ENCODE measurements at regions not wholly inside any gene's neighbourhood (a gene's known extent, or its start where the extent isn't known, plus 50 kb on each side); places are given as distances from the start of the nearest gene placed in this dataset.
A peak's percentile ranks its signal among the peaks of the same experiment; 100 is the strongest.

GRCh38 chr12:87812681-87813080 lies 216.5 kb downstream of the C12orf50 start:
- Histone ChIP-seq H2AFZ (ENCODE audit: low read depth, low read length) (no peak overlapping the region), H3K4me3 (ENCODE audit: insufficient read depth in 1 of 2, low read depth in 1 of 2, low read length in 2 of 2) (no peak overlapping the region), H3K27me3 (ENCODE audit: control insufficient read depth in 1 of 2, insufficient read depth in 1 of 2, low read length in 2 of 2) (no peaks in the 10 kb centered on the region), H2BK5ac (ENCODE audit: low read depth, low read length, poor library complexity, severe bottlenecking) (no peak overlapping the region), H2BK12ac (ENCODE audit: low read length in 2 of 2) (no peak overlapping the region), H3K36me3 (ENCODE audit: control insufficient read depth in 1 of 2, insufficient read depth in 2 of 2, low read depth in 1 of 2, low read length in 2 of 2) (no peaks in the 10 kb centered on the region), H3K79me1 (replicated peaks; ENCODE audit: low read length, poor library complexity, severe bottlenecking) (no peaks in the 10 kb centered on the region), H4K8ac (ENCODE audit: low read length) (no peak overlapping the region), H3K4ac (ENCODE audit: low read depth in 1 of 2, low read length in 2 of 2) (no peak overlapping the region), H3K23ac (ENCODE audit: low read length in 2 of 2) (no peak overlapping the region), H3K27ac (ENCODE audit: low read length, poor library complexity, severe bottlenecking) (peak overlapping the region; percentile 98), H3K4me1 (ENCODE audit: control insufficient read depth, insufficient read depth, low read depth, low read length) (no peaks in the 10 kb centered on the region), H3K18ac (ENCODE audit: low read depth in 1 of 2, low read length in 2 of 2) (no peak overlapping the region), H4K91ac (ENCODE audit: low read length) (no peak overlapping the region), H3K9me3 (ENCODE audit: control insufficient read depth, low read length) (peaks cover 3% of the 10 kb centered on the region), H3K14ac (ENCODE audit: low read length in 2 of 2) (no peak overlapping the region), H2BK15ac (ENCODE audit: low read depth, poor library complexity, severe bottlenecking) (no peak overlapping the region), H2BK120ac (ENCODE audit: low read depth, low read length) (no peak overlapping the region), H3K9ac (ENCODE audit: low read length) (no peak overlapping the region), H3K4me2 (ENCODE audit: low read length, poor library complexity, severe bottlenecking) (no peak overlapping the region), H2AK5ac (ENCODE audit: low read length, severe bottlenecking) (no peak overlapping the region)
- WGBS: 100% methylated on average over 1 of the region's 2 CpGs
- no peak for DNase-seq

DNA sequence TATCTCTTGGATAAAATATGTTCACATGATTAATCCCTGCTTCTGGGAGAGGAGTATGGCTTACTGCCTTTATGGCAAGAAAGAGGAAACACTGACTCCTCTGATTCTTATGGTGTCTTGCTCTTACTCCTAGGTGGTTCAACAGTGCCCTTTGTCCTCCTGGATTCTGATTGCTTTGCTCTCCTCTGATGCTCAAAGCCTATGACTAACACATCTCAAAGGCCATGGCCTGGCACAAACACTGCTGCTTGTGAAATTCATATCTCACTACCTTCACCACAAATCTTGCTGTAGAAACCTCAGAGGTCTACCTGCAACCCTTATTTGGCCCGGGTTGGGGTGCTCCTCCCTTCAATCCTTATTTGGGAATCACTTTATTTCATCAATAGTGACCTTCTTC lies 217.2 kb downstream of the C12orf50 start:
- no peaks in the 10 kb centered on the region for H3K79me1 ChIP-seq (replicated peaks; ENCODE audit: low read length, poor library complexity, severe bottlenecking)
- no peak overlapping the region for H3K4ac ChIP-seq (ENCODE audit: low read depth in 1 of 2, low read length in 2 of 2)
- H3K27ac ChIP-seq (ENCODE audit: low read length, poor library complexity, severe bottlenecking): peak overlapping the region; percentile 98
- no peaks in the 10 kb centered on the region for H3K9me3 ChIP-seq (ENCODE audit: control insufficient read depth, low read length)
- no peak overlapping the region for H2BK5ac ChIP-seq (ENCODE audit: low read depth, low read length, poor library complexity, severe bottlenecking)
- no peak overlapping the region for H4K91ac ChIP-seq (ENCODE audit: low read length)
- no peak overlapping the region for H2BK15ac ChIP-seq (ENCODE audit: low read depth, poor library complexity, severe bottlenecking)
- H2AFZ ChIP-seq (ENCODE audit: low read depth, low read length): no peak overlapping the region
- H3K23ac ChIP-seq (ENCODE audit: low read length in 2 of 2): no peak overlapping the region
- H2AK5ac ChIP-seq (ENCODE audit: low read length, severe bottlenecking): peak overlapping the region; percentile 78
- no peak for DNase-seq
- H4K8ac ChIP-seq (ENCODE audit: low read length): no peak overlapping the region
- 88% methylated on average over 1 of the region's 1 CpG for WGBS
- H3K36me3 ChIP-seq (ENCODE audit: control insufficient read depth in 1 of 2, insufficient read depth in 2 of 2, low read depth in 1 of 2, low read length in 2 of 2): no peaks in the 10 kb centered on the region
- H3K18ac ChIP-seq (ENCODE audit: low read depth in 1 of 2, low read length in 2 of 2): no peak overlapping the region
- no peak overlapping the region for H3K4me2 ChIP-seq (ENCODE audit: low read length, poor library complexity, severe bottlenecking)
- no peak overlapping the region for H3K14ac ChIP-seq (ENCODE audit: low read length in 2 of 2)
- no peak overlapping the region for H2BK12ac ChIP-seq (ENCODE audit: low read length in 2 of 2)
- no peak overlapping the region for H3K9ac ChIP-seq (ENCODE audit: low read length)
- H3K4me3 ChIP-seq (ENCODE audit: insufficient read depth in 1 of 2, low read depth in 1 of 2, low read length in 2 of 2): no peak overlapping the region
- no peaks in the 10 kb centered on the region for H3K4me1 ChIP-seq (ENCODE audit: control insufficient read depth, insufficient read depth, low read depth, low read length)
- H2BK120ac ChIP-seq (ENCODE audit: low read depth, low read length): no peak overlapping the region
- no peaks in the 10 kb centered on the region for H3K27me3 ChIP-seq (ENCODE audit: control insufficient read depth in 1 of 2, insufficient read depth in 1 of 2, low read length in 2 of 2)

- Histone ChIP-seq H3K9me3 (ENCODE audit: control insufficient read depth, low read length) (no peaks in the 10 kb centered on the region), H4K8ac (ENCODE audit: low read length) (no peak overlapping the region), H2AFZ (ENCODE audit: low read depth, low read length) (no peak overlapping the region), H4K91ac (ENCODE audit: low read length) (no peak overlapping the region), H3K36me3 (ENCODE audit: control insufficient read depth in 1 of 2, insufficient read depth in 2 of 2, low read depth in 1 of 2, low read length in 2 of 2) (no peaks in the 10 kb centered on the region), H3K4me3 (ENCODE audit: insufficient read depth in 1 of 2, low read depth in 1 of 2, low read length in 2 of 2) (no peak overlapping the region), H2AK5ac (ENCODE audit: low read length, severe bottlenecking) (no peak overlapping the region), H3K27ac (ENCODE audit: low read length, poor library complexity, severe bottlenecking) (peak overlapping the region; percentile 64), H3K79me1 (replicated peaks; ENCODE audit: low read length, poor library complexity, severe bottlenecking) (no peaks in the 10 kb centered on the region), H2BK15ac (ENCODE audit: low read depth, poor library complexity, severe bottlenecking) (no peak overlapping the region), H2BK5ac (ENCODE audit: low read depth, low read length, poor library complexity, severe bottlenecking) (no peak overlapping the region), H3K23ac (ENCODE audit: low read length in 2 of 2) (no peak overlapping the region), H3K14ac (ENCODE audit: low read length in 2 of 2) (no peak overlapping the region), H3K4ac (ENCODE audit: low read depth in 1 of 2, low read length in 2 of 2) (no peak overlapping the region), H3K27me3 (ENCODE audit: control insufficient read depth in 1 of 2, insufficient read depth in 1 of 2, low read length in 2 of 2) (no peaks in the 10 kb centered on the region), H2BK120ac (ENCODE audit: low read depth, low read length) (no peak overlapping the region), H3K18ac (ENCODE audit: low read depth in 1 of 2, low read length in 2 of 2) (no peak overlapping the region), H3K4me1 (ENCODE audit: control insufficient read depth, insufficient read depth, low read depth, low read length) (no peaks in the 10 kb centered on the region), H3K9ac (ENCODE audit: low read length) (no peak overlapping the region), H3K4me2 (ENCODE audit: low read length, poor library complexity, severe bottlenecking) (no peak overlapping the region), H2BK12ac (ENCODE audit: low read length in 2 of 2) (no peak overlapping the region)
- DNase-seq: peak; percentile 12
- no CpG with 5 or more reads among the region's 2 CpGs for WGBS
These were observed 219.3 kb downstream of the C12orf50 start for GRCh38 chr12:87809916-87810315.

- Histone ChIP-seq H3K4me1 (ENCODE audit: control insufficient read depth, insufficient read depth, low read depth, low read length) (no peaks in the 10 kb centered on the region), H2AFZ (ENCODE audit: low read depth, low read length) (no peak overlapping the region), H3K27ac (ENCODE audit: low read length, poor library complexity, severe bottlenecking) (no peak overlapping the region), H2BK5ac (ENCODE audit: low read depth, low read length, poor library complexity, severe bottlenecking) (no peak overlapping the region), H3K36me3 (ENCODE audit: control insufficient read depth in 1 of 2, insufficient read depth in 2 of 2, low read depth in 1 of 2, low read length in 2 of 2) (no peaks in the 10 kb centered on the region), H3K14ac (ENCODE audit: low read length in 2 of 2) (no peak overlapping the region), H2BK120ac (ENCODE audit: low read depth, low read length) (no peak overlapping the region), H3K79me1 (replicated peaks; ENCODE audit: low read length, poor library complexity, severe bottlenecking) (no peaks in the 10 kb centered on the region), H3K9ac (ENCODE audit: low read length) (no peak overlapping the region), H3K4me3 (ENCODE audit: insufficient read depth in 1 of 2, low read depth in 1 of 2, low read length in 2 of 2) (no peak overlapping the region), H4K91ac (ENCODE audit: low read length) (no peak overlapping the region), H3K18ac (ENCODE audit: low read depth in 1 of 2, low read length in 2 of 2) (no peak overlapping the region), H3K9me3 (ENCODE audit: control insufficient read depth, low read length) (no peaks in the 10 kb centered on the region), H4K8ac (ENCODE audit: low read length) (no peak overlapping the region), H3K23ac (ENCODE audit: low read length in 2 of 2) (no peak overlapping the region), H2AK5ac (ENCODE audit: low read length, severe bottlenecking) (peak overlapping the region; percentile 16), H3K4me2 (ENCODE audit: low read length, poor library complexity, severe bottlenecking) (no peak overlapping the region), H3K4ac (ENCODE audit: low read depth in 1 of 2, low read length in 2 of 2) (no peak overlapping the region), H2BK12ac (ENCODE audit: low read length in 2 of 2) (no peak overlapping the region), H2BK15ac (ENCODE audit: low read depth, poor library complexity, severe bottlenecking) (no peak overlapping the region), H3K27me3 (ENCODE audit: control insufficient read depth in 1 of 2, insufficient read depth in 1 of 2, low read length in 2 of 2) (no peaks in the 10 kb centered on the region)
- peak; percentile 32 for DNase-seq
- 100% methylated on average over 1 of the region's 1 CpG for WGBS
These were observed 222.1 kb downstream of the C12orf50 start for GRCh38 chr12:87807086-87807485.

Data from mesenchymal stem cell (in vitro differentiated cells and primary cell).